ENCODE measurements at regions not wholly inside any gene's neighbourhood (a gene's known extent, or its start where the extent isn't known, plus 50 kb on each side); places are given as distances from the start of the nearest gene placed in this dataset.

DNA sequence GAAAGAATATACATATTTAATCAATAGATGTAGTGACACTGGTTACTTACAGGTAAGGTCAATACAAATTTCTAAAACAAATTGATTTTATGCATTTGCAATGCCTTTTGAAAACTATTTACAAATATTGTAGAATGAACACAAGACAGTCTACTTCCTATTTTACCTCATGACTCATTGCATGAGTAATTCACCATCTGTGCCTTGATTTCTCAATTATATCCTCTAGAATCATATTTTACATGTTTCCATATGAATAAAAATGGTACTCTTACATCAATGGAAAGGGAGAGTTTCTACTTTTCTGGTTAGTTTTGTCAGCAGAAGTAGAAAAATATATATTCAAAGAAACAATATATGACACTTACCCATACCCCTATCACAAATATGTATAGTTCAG, 203.8 kb upstream of the CDH7 start:
- DNase-seq: no peak

DNA sequence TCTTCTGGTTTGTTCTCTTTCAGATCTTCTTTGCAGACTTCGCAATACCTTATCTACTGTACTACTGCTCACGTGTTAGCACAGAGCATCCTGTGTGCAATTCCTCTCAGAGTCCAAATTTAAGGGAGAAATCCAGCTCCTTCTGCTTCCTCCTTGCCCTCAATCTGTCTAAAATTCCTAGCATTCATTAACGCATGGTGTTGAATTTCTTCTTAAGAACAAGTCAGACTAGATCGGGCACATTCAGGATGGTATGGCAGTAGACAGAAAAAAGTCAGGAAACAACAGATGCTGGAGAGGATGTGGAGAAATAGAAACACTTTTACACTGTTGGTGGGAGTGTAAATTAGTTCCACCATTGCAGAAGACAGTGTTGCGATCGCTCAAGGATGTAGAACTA, 206.1 kb upstream of the CDH7 start:
- no peak for DNase-seq

DNA sequence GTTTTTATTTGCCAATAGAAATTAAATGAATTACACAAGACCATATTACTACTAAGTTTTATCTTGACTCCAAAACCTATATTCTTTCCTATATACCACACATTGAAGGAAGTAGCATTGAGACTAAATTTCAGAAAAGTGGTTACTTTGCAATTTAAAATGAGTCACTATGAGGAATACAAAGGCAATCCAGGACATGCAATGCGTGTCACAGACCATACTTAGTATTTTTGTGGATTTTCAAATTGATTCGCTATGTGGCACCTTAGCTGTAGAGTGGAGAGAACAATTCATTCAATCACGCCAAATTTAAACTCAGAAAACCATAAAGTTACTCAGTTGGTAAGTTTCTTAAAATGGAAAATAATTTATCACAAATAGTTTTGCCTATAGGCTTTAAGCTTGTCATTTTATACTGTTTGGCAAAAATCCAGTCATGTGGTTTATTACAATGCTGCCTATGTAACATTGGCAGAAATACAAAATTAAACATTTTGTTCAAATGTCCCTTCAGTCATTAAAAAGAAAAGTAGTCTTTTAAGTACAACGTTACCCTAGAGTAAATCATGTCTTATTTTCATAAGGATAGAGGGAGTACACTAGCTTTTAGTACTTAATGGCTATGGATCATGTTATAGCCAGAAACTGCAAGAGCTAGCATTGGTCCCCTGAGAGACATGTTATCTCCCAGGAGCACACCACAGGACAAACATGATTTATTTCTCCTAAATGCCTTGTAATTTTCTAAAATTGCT, 222.8 kb upstream of the CDH7 start:
- DNase-seq: no peak

DNA sequence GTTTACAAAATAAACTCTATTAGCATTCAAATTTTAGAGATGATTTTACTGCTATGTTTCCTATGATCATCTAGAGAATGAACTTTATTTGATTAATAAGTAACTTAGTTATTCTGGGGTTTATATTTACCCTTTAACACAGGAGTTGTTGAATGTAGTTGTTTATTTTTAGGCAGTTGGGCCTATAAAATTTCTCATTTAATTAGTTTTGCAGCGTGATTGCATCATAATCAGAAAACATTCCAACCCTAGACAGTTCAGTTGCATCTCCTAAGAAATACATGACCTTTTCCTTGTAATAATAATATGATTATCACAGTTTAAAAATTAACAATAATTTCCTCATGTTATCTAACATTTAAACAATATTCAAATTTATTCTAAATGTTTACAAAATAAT, 224.7 kb upstream of the CDH7 start:
- no peak for DNase-seq

DNA sequence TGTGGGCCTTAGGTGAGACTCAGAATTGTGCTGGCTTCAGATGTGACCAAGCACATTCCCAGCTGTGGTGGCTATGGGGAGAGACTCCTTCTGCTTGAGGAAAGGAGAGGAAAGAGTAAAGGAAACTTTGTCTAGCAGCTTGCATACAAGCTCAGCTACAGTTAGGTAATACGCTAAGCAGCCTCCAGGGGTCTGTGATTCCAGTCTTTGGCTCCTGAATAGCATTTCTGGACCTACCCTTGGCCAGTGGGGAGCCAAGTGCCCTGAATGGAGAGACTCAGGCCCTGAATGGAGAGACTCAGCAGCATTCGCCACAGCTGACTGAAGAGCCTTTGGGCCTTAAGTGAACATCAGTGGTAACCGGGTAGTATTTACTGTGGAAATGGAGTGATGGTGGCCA, 227.4 kb upstream of the CDH7 start:
- DNase-seq: no peak

DNA sequence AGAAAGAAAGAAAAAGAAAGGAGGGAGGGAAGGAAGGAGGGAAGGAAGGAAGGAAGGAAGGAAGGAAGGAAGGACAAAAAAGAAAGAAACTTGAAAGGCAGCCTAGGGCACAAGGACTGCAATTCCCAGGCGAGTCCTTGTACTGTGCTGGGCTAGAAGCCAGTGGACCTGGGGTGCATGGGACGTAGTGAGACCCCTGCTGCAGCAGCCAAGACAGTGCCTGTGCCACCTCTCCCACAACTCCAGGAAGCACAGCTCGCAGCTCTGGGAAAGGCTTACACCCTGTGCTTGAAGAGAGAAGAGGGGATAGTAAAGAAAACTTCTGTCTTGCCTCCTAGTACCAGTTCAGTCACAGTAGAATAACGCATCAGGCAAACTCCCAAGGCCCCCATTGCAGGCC, 227.9 kb upstream of the CDH7 start:
- no peak for DNase-seq

DNA sequence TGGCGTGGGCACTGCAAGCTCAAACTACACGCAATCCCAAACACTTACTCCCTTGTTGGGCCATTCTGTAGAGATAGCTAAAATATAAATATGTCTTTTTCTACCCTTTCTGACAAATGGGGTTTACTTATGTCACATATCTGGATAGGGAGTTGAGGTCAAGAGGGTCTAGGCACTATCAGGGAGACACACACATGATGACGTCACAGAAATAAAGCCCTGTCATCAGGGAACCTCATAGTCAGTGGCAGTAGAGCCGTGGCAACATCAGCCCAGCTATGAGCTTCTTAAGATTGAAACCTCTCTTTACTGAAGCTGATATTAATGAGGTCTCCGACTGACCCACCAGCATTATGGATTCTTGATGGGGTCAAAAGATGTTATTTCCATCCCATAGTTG, 234.6 kb upstream of the CDH7 start:
- DNase-seq: no peak

DNA sequence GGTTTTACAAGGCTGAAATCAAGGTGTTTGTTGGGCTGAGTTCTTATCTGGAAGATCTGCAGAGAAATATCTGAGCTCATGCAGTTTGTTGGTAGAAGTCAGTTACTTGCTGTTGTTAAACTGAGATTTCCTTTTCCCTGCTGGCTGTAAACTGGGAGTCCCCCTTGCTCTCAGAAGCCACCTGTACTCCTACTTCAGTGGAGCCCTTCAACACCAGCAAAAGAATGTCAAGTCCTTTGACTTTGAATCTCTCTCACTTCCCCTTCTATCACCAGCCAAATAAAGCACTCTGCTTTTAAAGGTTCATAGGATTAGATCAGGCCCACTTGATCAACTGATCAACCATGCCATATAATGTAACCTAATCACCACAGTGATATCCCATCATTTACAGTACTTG, 252.2 kb upstream of the CDH7 start:
- DNase-seq: no peak

DNA sequence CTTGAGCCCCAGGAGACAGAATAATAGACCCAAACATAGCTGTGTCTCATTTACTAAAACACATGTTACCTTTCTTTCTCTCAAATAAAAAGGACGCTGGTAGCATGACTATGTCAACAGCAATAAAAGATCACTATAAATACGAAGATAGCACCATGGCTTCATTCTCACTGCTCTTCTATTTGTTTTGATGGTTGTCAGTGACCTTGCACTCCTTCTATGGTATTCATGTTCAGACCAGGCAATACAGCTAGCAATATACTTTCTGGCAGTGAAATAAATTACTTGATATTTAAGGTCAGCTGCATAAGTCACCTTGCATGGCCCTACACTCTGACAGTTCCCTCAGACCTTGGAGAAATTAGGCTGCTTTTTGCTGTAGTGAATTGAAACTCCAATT, 263.2 kb upstream of the CDH7 start:
- no peak for DNase-seq

DNA sequence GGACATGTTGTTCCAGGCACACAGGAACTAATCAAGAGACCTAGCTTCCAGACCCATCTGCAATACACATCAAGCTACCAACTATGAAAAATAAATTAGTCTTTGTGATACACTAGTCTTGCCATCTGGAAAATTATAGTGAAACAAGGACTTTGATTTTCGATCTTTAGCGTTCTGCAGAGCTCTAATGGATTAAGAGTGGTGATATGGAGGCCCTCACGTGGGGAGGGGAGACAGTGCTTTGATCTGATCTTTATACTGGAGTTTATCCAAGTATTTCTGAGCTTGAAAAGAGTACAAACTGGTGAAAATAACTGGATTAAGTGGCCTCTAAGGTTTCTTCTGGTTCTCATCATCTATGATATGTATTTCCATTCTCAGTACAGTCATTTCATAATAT, 273.4 kb upstream of the CDH7 start:
- DNase-seq: no peak

DNA sequence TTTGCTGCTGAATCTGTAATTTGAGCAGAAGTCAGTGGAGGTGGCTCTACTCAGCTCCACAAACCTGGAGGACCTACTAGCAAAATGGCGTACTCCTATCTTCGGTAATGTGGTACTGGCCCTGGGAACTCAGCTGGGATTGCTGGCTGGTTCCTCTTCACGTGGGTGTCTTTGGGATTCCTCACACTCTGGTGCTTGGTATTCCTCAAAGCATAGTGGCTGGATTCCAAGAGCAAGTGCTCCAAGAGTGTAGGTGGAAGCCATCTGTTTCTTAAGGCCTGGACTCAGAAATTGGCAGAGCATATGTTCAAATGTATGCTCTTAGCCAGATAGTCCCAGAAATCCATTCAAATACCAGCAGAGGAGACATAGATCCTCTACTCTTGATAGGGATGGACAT, 281.9 kb upstream of the CDH7 start:
- no peak for DNase-seq

DNA sequence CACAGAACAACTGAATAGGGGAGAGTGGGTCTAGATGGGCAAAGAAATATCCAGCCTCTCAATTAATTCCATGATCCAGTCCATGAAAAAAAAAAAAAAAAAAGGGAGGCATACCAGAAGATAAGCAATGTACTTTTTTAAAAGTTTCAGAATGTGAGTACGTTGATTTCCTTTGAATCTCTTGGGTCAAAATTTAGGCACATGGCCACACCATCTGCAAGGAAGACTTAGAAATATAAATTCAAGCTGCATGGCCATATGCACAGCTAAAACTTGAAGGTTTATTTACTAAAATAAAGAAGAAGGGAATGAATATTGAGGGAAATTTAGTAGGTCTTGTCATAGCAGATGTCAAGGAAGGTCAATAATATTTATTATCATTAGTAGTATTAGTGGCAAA, 286.5 kb upstream of the CDH7 start:
- DNase-seq: no peak

DNA sequence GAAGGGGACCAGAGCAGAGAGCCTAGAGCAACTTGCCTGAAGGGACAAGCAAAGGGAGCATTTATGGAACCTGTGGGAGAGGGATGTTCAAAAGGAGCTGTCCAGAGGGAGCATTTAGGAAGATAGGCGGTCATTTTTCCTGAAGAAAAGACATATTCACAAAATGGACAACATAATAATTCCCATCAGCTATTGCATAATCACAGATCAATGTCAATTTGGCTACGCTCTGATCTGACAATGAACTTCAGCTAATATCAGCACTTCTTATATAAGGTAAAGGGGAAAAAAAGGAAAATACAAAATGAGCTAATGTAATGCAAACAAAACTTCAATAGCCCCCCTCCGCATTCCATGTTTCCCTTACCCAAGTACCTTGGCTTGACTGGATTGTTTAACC, 291.1 kb upstream of the CDH7 start:
- no peak for DNase-seq

DNA sequence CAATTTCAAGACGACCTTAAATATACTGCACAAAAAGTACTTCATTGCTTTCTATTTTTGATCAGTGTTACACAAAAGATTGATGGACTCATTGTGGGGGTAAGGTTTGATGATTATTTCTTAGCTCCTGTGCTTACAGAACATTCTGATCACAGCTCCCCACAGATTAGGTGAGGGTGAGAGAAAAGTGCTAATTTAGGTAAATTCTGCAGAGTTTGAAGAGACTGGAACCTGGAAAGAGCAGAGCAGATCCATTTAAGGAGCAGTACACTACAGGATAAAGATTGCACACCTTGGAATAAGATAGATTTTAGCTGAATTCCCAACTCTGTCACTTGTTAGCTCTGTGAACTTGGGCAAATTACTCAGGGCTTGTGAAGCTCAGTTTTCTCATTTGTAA, 291.9 kb upstream of the CDH7 start:
- no peak for DNase-seq

DNA sequence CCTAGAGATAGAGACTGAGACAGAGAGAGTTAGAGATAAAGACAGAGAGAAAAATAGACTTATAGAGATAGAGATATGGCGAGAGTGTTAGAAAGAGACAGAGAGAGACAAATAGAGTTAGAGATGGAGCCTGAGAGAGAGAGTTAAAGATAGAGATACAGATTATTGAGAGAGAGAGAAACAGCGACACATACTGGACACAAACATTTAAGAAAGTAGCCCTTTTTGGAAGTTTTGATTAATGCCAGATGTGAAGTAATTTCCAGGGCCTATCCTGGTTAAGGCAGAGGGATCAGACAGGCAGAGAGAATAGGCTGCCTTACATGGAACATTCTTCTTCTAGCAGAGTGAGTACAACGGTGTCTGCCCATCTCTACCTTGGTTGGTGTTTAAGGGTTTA, 311.6 kb upstream of the CDH7 start:
- no peak for DNase-seq

DNA sequence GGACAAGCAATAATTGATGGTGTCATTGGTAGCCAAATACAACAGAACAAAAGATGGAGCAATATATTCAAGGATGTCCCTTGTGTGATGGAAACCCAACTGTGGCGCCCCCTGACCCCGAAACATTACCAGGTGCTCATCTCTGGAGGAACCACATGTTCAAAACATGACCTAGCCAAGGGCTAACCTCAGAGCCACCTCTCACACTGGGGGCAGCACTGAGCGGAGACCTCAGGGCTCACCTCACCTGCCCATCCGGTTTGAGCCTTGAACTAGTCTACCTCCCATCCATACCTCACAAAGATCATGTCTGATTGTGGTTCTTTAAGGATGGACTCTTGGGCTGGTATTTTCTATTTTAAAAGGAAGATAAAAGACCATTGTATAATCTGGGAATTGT, 314.4 kb upstream of the CDH7 start:
- no peak for DNase-seq

DNA sequence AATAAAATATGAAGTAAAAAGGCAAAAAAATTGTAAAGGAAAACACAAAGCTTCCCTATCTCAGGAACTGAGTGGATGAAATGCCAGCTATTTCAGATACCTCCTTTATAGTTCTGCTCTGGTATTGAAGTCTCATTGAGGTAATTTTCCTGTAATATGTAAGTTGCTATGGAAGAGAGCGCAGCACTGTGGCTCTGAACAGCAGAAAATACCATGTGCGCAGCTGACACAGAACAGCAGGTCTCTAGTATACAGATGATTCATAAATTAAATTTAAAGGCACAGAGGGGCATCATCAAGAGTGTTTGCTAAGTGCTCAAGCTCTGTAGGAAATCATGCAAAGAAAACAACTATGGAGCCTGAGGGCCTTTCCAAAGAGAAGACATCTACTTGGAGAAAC, 315.3 kb upstream of the CDH7 start:
- DNase-seq: no peak

DNA sequence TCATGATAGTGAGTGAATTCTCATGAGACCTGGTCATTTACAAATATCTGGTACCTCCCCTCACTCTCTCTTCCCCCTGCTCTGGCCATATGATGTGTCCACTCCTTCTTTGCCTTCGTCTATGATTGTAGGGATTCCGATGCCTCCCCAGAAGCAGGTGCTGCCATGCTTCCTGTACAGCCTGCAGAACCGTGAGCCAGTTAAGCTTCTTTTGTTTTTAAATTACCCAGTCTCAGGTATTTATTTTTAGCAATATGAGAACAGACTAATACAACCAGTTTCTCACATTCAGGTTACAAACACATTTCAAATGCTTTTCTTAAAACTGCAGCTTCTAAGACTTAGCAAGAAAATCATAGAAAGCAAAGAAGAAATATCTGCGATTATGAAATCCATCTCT, 321.2 kb upstream of the CDH7 start:
- DNase-seq: no peak

DNA sequence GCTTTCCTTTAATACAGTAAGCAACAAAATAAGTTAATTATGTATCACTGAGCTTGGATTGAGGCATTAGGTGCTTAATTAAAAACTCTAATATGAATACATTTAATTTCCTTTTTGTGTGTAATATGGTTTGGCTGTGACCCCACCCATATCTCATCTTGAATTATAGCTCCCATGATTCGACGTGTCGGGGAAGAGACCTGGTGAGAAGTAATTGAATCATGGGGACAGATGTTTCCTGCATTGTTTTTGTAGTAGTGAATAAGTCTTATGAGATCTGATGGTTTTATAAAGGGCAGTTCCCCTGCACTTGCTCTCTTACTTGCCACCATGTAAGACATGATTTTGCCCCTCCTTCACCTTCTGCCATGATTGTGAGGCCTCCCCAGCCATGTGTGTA, 325.4 kb upstream of the CDH7 start:
- DNase-seq: no peak

DNA sequence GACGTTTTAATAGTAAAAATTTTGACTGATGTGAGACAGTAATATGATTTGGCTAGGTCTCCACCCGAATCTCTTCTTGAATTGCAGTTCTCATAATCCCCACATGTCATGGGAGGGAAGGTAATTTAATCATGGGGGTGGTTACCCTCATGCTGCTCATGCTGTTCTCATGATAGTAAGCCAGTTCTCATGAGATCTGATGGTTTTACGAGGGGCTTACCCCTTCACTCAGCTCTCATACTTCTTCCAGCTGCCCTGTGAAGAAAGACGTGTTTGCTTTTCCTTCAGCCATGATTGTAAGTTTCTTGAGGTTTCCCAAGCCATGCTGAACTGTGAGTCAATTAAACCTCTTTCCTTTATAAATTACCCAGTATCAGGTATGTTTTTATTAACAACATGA, 327.0 kb upstream of the CDH7 start:
- DNase-seq: no peak

DNA sequence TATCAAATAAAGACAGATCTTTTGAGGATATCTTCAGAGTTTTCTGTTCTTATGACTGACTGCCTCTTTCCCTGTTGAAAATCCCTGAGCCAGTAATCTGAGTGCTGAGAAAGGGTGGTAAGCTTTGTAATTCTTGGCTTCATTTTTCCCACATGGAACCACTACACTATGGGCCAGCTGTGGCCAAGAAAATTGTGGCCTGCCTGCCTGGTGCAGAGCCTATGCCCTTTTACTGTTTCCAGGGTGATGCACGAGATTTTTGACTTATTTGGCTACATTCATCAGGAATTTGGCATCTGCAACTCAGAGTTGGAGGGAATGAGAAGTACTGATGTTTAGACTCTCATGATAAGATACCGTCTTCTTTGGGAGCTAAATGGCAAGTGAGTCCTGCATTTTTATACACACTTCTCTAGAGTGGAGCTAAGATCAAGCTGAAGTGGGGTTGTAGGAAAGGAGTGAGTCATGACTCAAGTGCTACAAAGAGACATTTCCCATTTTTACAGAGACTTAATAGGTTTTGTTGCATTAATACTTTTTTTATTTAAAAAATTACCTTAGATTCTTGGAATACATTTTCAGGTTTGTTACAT, 328.2 kb upstream of the CDH7 start:
- DNase-seq: no peak

DNA sequence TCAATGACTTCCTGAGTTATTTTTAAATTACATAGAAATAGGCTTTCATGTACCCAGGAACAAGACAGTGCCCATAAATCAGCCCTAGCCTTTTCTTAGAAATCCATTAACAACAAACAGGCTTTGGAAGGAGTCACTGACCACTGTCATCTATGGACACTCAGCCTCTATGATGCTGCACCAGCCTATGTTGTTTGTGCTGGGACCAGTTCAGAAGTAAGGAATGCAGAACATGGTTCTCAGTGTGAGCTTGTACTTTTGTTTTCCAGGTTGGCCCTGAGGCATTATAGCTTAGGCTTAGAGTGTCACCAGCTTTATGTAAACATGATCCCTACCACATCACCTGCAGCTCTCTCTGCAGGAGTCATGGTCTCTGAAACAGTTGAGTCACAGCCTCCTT, 335.7 kb upstream of the CDH7 start:
- peak; percentile 26 for DNase-seq

DNA sequence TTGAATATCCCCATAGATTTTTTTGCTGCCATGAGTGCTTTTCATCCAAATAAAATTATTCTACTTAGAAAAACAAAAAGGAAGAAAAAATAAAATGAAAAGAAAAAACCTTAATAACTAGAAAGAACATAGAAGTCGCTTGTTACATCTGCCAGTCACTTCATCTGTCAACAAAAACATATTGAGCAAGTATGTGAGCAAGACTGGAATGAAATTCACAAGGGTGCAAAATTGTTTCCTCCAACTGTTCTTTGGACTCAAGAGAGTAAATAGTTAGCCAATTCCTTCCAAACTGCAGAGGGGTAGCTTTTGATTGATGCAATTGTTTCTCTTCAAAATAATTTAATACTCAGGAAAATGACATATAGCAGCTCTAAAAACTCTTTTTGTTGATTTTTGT, 336.3 kb upstream of the CDH7 start:
- no peak for DNase-seq

DNA sequence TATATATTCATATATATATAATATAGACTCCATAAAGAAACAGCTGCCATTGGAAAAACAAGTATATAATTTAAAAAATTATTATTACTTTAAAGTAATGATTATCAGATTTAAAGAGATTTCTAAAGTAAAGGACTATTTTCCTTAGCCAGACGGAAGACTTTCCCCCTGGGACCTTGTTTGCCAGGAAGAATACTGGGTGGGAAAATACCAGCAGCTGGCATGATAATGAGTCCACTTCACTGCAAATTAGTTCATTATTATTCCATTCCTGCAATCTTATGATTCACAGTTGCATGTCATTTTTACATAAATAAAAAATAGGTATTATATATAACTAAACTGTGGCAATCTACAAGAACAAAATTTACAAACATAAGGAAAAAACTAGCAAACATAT, 339.8 kb upstream of the CDH7 start:
- no peak for DNase-seq

DNA sequence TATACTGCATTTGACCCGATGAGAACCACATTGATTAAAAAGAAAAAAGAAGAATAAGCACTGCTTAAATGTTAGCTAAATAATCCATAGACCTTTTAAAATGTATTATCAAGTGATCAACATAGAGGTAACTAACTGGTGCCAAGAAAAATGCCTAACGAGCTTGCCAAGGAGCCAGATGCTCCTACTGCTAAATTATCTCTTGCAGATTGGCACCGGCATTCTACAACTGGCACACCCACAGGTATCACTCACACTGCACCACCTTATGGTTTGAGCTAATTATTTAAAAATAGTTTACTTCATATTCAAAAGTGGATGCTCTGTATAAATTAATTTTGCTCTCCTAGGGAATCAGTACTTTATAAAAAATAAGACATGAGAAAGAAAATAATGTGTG, 341.6 kb upstream of the CDH7 start:
- no peak for DNase-seq
